Neuronal stem cell (in vitro differentiated cells): ENCODE measurements at regions not wholly inside any gene's neighbourhood (a gene's known extent, or its start where the extent isn't known, plus 50 kb on each side); places are given as distances from the start of the nearest gene placed in this dataset.
A peak's percentile ranks its signal among the peaks of the same experiment; 100 is the strongest.

Experiments used
- DNase-seq: peaks from one replicate; pipeline ENCODE4 v3.0.0-alpha.2; 2013; ENCODE audit warnings: low spot score
- H2AFZ ChIP-seq: one replicate; pipeline ENCODE4 v1.6.1; 2013; ENCODE audit warnings: mild to moderate bottlenecking, low read length, inconsistent platforms
- H2AK5ac ChIP-seq: 2 replicates; pipeline ENCODE4 v1.6.1; 2013; ENCODE audit warnings: low read depth, mild to moderate bottlenecking, inconsistent platforms, low read length, moderate library complexity, mixed read lengths
- H2BK120ac ChIP-seq: 2 replicates; pipeline ENCODE4 v1.6.1; 2013; ENCODE audit warnings: low read depth, mild to moderate bottlenecking, inconsistent platforms, low read length, moderate library complexity, mixed read lengths
- H2BK12ac ChIP-seq: one replicate; pipeline ENCODE4 v1.6.1; 2013; ENCODE audit warnings: low read length, inconsistent platforms
- H2BK15ac ChIP-seq: 2 replicates; pipeline ENCODE4 v1.6.1; 2013; ENCODE audit warnings: mild to moderate bottlenecking, low read length, inconsistent platforms, mixed read lengths
- H2BK5ac ChIP-seq: one replicate; pipeline ENCODE4 v1.6.1; 2013; ENCODE audit warnings: inconsistent platforms, mild to moderate bottlenecking, low read length, moderate library complexity
- H3K14ac ChIP-seq: one replicate; pipeline ENCODE4 v1.6.1; 2013; ENCODE audit warnings: low read length, inconsistent platforms
- H3K18ac ChIP-seq: 2 replicates; pipeline ENCODE4 v1.6.1; 2013; ENCODE audit warnings: low read length, inconsistent platforms
- H3K23ac ChIP-seq: 2 replicates; pipeline ENCODE4 v1.6.1; 2013; ENCODE audit warnings: low read depth, mild to moderate bottlenecking, mixed read lengths, low read length, inconsistent platforms; ENCODE audit not compliant: poor library complexity
- H3K27ac ChIP-seq: replicated peaks from 3 replicates; pipeline ENCODE4 v1.5.1; 2013; ENCODE audit warnings: low read length, inconsistent platforms
- H3K27me3 ChIP-seq, 3 experiments: 2 replicates each; pipeline ENCODE4 v1.6.1; 2013; ENCODE audit warnings: low read length in 3 of 3, mild to moderate bottlenecking in 2 of 3, inconsistent platforms in 1 of 3, low read depth in 1 of 3, mixed read lengths in 1 of 3, moderate library complexity in 1 of 3; ENCODE audit not compliant: control insufficient read depth in 3 of 3, insufficient read depth in 3 of 3
- H3K36me3 ChIP-seq, 2 donors: replicated peaks in 1 of 2; 2 replicates each; pipeline ENCODE4 v1.6.1; 2013; ENCODE audit warnings: low read length in 2 of 2; ENCODE audit not compliant: control insufficient read depth in 2 of 2, insufficient read depth in 2 of 2
- H3K4ac ChIP-seq: 2 replicates; pipeline ENCODE4 v1.6.1; 2013; ENCODE audit warnings: inconsistent platforms, mild to moderate bottlenecking, low read length, moderate library complexity
- H3K4me1 ChIP-seq, 2 donors: 1 replicate in 1 of 2; 2 replicates in 1 of 2; pipeline ENCODE4 v1.6.1; 2013; ENCODE audit warnings: low read length in 2 of 2, low read depth in 1 of 2; ENCODE audit not compliant: control insufficient read depth in 2 of 2, insufficient read depth in 1 of 2
- H3K4me2 ChIP-seq: one replicate; pipeline ENCODE4 v1.6.1; 2013; ENCODE audit warnings: mild to moderate bottlenecking, low read length, inconsistent platforms; ENCODE audit not compliant: insufficient read depth, poor library complexity, severe bottlenecking
- H3K4me3 ChIP-seq, 2 donors: 2 replicates each; pipeline ENCODE4 v1.5.1; 2013; ENCODE audit warnings: low read length in 2 of 2, mild to moderate bottlenecking in 2 of 2, inconsistent platforms in 1 of 2, moderate library complexity in 1 of 2
- H3K79me1 ChIP-seq: one replicate; pipeline ENCODE4 v1.6.1; 2013; ENCODE audit warnings: low read depth, mild to moderate bottlenecking, inconsistent platforms, low read length, moderate library complexity
- H3K9ac ChIP-seq: one replicate; pipeline ENCODE4 v1.6.1; 2013; ENCODE audit warnings: mild to moderate bottlenecking, low read depth, low read length, inconsistent platforms; ENCODE audit not compliant: poor library complexity
- H3K9me3 ChIP-seq, 2 donors: replicated peaks in 1 of 2; 2 replicates each; pipeline versions ENCODE3 to v1.6.1; 2013; ENCODE audit warnings: low read length in 2 of 2, mild to moderate bottlenecking in 2 of 2, inconsistent platforms in 1 of 2, low read depth in 1 of 2, mixed read lengths in 1 of 2, moderate library complexity in 1 of 2; ENCODE audit not compliant: control insufficient read depth in 2 of 2, insufficient read depth in 1 of 2
- H4K8ac ChIP-seq: one replicate; pipeline ENCODE4 v1.6.1; 2013; ENCODE audit warnings: low read depth, mild to moderate bottlenecking, inconsistent platforms, low read length, moderate library complexity
- H4K91ac ChIP-seq: one replicate; pipeline ENCODE4 v1.6.1; 2013; ENCODE audit warnings: low read length, low read depth, mild to moderate bottlenecking, inconsistent platforms; ENCODE audit not compliant: poor library complexity
- WGBS, 2 donors: extraction: QIAGEN DNeasy Blood & Tissue Kit; methylation state at CpG; one replicate each; pipeline ENCODE4 v1.1.7; 2013; ENCODE audit warnings: missing lambda C conversion rate in 2 of 2, mixed read lengths in 1 of 2; ENCODE audit not compliant: insufficient read length in 2 of 2, insufficient replicate concordance in 1 of 2; ENCODE audit errors: extremely low coverage in 2 of 2; 5-methylcytosine and 5-hydroxymethylcytosine counted together

DNA sequence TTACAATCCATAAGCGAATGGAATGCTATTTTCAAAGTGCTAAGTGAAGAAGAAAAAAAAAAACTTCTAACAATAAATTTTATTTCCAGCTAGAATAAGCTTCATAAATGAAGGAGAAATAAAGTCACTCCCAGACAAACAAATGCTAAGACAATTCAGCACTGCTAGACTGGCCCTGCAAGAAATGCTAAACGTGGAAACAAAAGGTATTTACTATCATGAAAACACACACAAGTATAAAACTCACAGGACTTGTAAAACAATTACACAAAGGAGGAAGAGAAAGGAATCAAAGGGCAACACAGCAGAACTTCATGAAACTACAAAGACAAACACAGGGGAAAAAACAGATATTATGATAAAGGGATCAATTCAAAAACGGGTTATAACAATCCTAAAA is 85.8 kb upstream of the NELL2 start:
- no peak overlapping the region for H3K4me2 ChIP-seq
- no peaks in the 10 kb centered on the region for H3K36me3 ChIP-seq
- no peak overlapping the region for H3K14ac ChIP-seq
- no peak overlapping the region for H2AFZ ChIP-seq
- DNase-seq = no peak
- H3K4ac ChIP-seq = no peak overlapping the region
- no peak overlapping the region for H3K23ac ChIP-seq
- H2BK12ac ChIP-seq = no peak overlapping the region
- no peak overlapping the region for H2BK120ac ChIP-seq
- H3K4me3 ChIP-seq = no peak overlapping the region
- no peak overlapping the region for H3K9ac ChIP-seq
- H2AK5ac ChIP-seq = no peak overlapping the region
- no peak overlapping the region for H2BK15ac ChIP-seq
- H3K27ac ChIP-seq = no peak overlapping the region
- no peaks in the 10 kb centered on the region for H3K27me3 ChIP-seq
- peaks cover 0 to 3% of the 10 kb centered on the region in 2 donors for H3K9me3 ChIP-seq
- no peaks in the 10 kb centered on the region for H3K79me1 ChIP-seq
- no peak overlapping the region for H3K18ac ChIP-seq
- H2BK5ac ChIP-seq = no peak overlapping the region
- H4K91ac ChIP-seq = no peak overlapping the region
- no CpG with 5 or more reads among the region's 3 CpGs for WGBS, 2 donors
- no peaks in the 10 kb centered on the region for H3K4me1 ChIP-seq
- no peak overlapping the region for H4K8ac ChIP-seq

DNA sequence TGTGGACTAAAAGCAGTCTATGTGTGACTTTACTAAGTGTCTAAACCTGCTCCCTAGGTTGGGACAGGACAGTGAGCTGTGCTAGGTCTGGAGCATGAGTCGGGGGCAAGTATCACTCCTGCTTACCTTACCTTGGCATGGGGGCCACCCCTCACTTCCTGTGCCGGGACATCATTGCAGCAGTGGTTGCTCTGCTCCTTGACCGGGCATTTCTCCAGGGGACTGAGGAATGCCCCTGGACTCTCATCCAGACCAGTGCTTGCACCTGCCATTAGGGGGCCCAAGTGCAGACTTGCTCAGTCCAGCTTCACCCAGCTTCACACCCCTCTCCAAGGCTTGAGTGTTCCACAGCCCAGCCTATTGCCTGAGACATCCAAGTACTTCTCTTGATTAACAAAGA is 84.7 kb upstream of the NELL2 start:
- Histone ChIP-seq H3K36me3 (no peaks in the 10 kb centered on the region), H2AFZ (no peak overlapping the region), H3K4ac (no peak overlapping the region), H3K9ac (no peak overlapping the region), H2AK5ac (peak overlapping the region; percentile 81), H3K4me2 (no peak overlapping the region), H4K8ac (peak overlapping the region; percentile 82), H3K23ac (no peak overlapping the region), H3K14ac (no peak overlapping the region), H3K9me3 (peaks cover 0 to 3% of the 10 kb centered on the region in 2 donors), H3K4me1 (no peaks in the 10 kb centered on the region), H3K4me3 (no peak overlapping the region), H3K27ac (no peak overlapping the region), H2BK15ac (no peak overlapping the region), H2BK12ac (no peak overlapping the region), H3K79me1 (no peaks in the 10 kb centered on the region), H4K91ac (no peak overlapping the region), H2BK5ac (no peak overlapping the region), H3K27me3 (no peaks in the 10 kb centered on the region), H2BK120ac (no peak overlapping the region), H3K18ac (no peak overlapping the region)
- no peak for DNase-seq
- no CpG with 5 or more reads among the region's 3 CpGs for WGBS, 2 donors

GRCh38 chr12:44960423-44960822 is 84.3 kb upstream of the NELL2 start:
- Histone ChIP-seq H3K18ac (no peak overlapping the region), H3K27me3 (no peaks in the 10 kb centered on the region), H4K91ac (no peak overlapping the region), H3K4me3 (no peak overlapping the region), H3K9me3 (peaks cover 0 to 3% of the 10 kb centered on the region in 2 donors), H3K4ac (no peak overlapping the region), H2BK15ac (no peak overlapping the region), H3K79me1 (no peaks in the 10 kb centered on the region), H3K9ac (no peak overlapping the region), H2AFZ (no peak overlapping the region), H2BK120ac (no peak overlapping the region), H3K4me2 (no peak overlapping the region), H3K23ac (no peak overlapping the region), H2AK5ac (no peak overlapping the region), H3K14ac (no peak overlapping the region), H3K36me3 (no peaks in the 10 kb centered on the region), H4K8ac (no peak overlapping the region), H3K27ac (no peak overlapping the region), H2BK12ac (no peak overlapping the region), H2BK5ac (no peak overlapping the region), H3K4me1 (no peaks in the 10 kb centered on the region)
- no peak for DNase-seq
- no CpG with 5 or more reads among the region's 3 CpGs for WGBS, 2 donors

DNA sequence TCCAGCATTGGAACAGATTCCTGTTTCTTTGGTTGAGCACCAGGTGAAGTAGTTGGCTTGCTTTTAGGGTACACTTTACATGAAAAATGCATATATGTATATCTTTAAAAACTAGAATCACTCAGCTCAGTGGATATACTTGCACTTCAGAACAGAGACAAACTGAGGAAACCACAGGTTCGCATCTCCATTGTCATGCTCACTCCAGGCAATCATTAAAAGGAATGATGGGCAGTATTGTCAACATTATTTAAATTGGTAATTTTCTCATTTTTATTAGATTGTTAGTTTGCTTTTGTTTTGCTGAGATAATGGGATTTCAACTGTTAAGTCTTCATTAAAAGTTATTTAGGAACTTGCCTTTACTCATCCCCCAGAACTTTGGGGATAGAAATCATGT is 71.0 kb upstream of the NELL2 start:
- no peaks in the 10 kb centered on the region for H3K36me3 ChIP-seq
- H3K4me1 ChIP-seq = no peaks in the 10 kb centered on the region
- H2BK120ac ChIP-seq = no peak overlapping the region
- H3K9ac ChIP-seq = no peak overlapping the region
- H4K91ac ChIP-seq = no peak overlapping the region
- no peak overlapping the region for H3K4me2 ChIP-seq
- peaks cover 0 to 3% (median 0%) of the 10 kb centered on the region in 3 experiments for H3K27me3 ChIP-seq
- H3K18ac ChIP-seq = no peak overlapping the region
- H3K79me1 ChIP-seq = no peaks in the 10 kb centered on the region
- no peak overlapping the region for H3K14ac ChIP-seq
- no peak for DNase-seq
- no peak overlapping the region for H3K4ac ChIP-seq
- WGBS, 2 donors = no CpG with 5 or more reads among the region's 1 CpG
- no peak overlapping the region for H2AFZ ChIP-seq
- no peak overlapping the region for H2BK12ac ChIP-seq
- no peak overlapping the region for H2BK5ac ChIP-seq
- H4K8ac ChIP-seq = no peak overlapping the region
- H2AK5ac ChIP-seq = no peak overlapping the region
- no peak overlapping the region for H3K27ac ChIP-seq
- H3K9me3 ChIP-seq = no peaks in the 10 kb centered on the region
- H3K23ac ChIP-seq = no peak overlapping the region
- H2BK15ac ChIP-seq = no peak overlapping the region
- no peak overlapping the region for H3K4me3 ChIP-seq
